GM18517 (cell line): ENCODE measurements at regions not wholly inside any gene's neighbourhood (a gene's known extent, or its start where the extent isn't known, plus 50 kb on each side); places are given as distances from the start of the nearest gene placed in this dataset.
"Not testable (repeated sequence)": the region's sequence is repeated elsewhere in the genome, so short reads cannot be mapped to it uniquely, and the experiment has no call there.

Source experiments
- ATAC-seq: cut with Tn5 transposase; IDR thresholded peaks from one replicate; pipeline ENCODE4 v1.9.1; 2021; ENCODE audit warnings: mild to moderate bottlenecking, moderate library complexity; ENCODE audit not compliant: unreplicated experiment

- ATAC-seq, result no peak
Observed at GRCh38 chr6:43938178-43939105, 168.4 kb downstream of the VEGFA start.

GRCh38 chr6:43937236-43938177, 167.5 kb downstream of the VEGFA start:
- ATAC-seq, result no peak

DNA sequence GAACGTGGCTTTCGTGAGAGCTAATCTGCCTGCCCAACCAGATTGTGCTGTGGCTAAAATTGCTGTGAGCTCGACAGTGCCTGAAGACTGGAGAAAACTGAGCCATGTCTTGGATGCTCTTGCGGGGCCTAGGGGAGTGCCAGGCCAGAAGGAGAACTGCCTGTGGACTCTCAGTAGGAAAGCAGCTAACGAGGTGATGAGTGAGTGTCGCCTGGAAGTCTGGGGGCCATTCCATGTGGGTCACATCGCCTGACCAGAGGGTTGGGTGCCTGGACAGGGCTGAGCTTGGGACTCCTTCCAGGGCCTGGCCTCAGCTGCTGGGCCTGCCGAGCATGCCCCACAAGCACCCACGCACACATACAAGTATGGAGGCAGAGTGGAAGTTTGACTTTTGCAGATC, 166.5 kb downstream of the VEGFA start:
- ATAC-seq, result no peak

DNA sequence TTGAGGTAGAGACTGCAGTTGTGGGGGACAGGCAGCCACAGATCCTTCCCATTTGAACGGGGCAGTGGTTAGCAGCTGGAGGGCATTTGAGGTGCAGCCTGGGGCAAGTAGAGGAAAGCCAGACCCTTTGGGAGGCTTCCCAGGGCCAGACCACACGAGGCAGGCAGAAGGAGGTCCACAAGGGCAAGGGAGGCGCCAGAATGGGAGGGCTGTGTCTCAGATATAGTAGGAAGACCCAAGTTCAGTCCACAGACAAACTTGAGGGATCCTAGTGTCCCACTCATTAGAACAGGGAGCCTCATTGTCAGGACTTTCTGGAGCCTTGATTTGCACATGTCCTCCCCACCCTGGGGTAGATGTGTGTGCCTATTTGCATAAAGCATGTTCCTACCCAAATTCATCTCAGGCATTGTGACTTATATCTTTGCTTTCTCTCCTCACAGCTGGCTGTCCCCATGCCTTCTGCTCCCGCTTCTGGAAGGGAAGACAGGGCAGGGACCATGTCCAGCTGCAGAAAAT, 166.0 kb downstream of the VEGFA start:
- no peak for ATAC-seq

GRCh38 chr6:43934803-43935602, 165.0 kb downstream of the VEGFA start:
- ATAC-seq, result no peak

DNA sequence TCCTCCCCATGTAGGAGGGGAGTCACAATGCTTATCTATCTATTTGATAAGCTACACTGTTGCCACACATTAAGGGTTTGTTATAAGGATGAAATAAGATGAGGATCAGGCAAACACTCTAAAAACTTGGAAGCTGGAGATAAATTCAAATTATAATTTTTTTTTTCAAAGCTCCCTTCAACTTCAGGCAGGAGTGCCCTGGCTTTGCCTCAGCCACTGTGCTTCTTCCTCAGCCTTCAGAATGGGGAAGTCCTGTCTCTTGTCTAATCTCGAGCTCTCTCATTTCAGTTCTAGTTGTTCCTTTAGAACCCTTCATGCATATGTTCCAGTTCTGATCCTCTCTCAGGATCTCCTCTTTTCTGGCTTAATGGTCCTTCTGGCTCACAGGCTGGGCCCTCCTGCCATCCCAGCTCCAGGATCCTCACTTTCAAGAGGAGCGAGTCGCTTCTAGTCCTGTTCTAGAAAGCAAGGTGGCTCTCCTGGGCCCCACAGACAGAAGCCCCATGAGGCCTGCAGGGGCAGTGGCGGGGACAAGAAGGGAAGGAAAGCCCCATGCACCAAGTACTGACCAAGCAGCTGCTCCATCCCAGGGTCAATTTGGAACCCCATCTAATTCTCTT, 164.3 kb downstream of the VEGFA start:
- no peak for ATAC-seq

DNA sequence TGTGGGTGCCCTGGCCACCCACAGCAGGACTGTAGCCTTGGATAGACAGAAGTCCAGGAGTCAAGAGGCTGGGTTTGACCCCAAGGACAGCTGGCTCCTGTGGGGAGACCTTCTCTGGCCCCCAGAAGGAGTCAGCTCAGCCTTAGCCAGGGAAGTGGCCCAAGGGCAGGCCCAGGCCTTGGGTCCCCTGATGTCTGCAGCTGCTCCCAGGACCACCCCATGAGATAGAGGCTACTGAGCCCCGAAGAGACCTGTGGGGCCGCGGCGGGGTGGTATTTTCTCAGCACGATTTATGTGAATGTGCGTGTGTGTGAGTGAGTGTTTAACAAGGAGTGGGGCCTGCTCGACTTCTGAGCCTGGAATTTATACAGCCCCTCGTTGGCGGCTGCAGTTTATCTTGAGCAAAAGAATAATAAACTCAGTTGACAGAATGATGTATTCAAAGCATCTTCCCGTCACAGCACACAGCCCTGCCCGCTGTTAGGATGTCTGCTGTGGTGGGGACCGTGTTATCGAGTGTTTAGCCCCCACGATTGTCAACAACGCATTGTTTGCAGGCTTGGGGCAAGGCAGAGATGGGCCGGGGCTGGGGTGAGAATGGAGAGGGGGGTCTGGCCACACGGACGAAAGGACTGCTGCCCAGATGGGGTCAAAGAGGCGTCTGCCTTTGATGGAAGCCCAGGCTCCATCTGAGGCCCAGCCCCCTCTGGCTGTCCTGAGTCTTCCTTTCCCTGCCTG, 163.3 kb downstream of the VEGFA start:
- no peak for ATAC-seq

GRCh38 chr6:43932259-43933147, 162.5 kb downstream of the VEGFA start:
- ATAC-seq, result no peak

DNA sequence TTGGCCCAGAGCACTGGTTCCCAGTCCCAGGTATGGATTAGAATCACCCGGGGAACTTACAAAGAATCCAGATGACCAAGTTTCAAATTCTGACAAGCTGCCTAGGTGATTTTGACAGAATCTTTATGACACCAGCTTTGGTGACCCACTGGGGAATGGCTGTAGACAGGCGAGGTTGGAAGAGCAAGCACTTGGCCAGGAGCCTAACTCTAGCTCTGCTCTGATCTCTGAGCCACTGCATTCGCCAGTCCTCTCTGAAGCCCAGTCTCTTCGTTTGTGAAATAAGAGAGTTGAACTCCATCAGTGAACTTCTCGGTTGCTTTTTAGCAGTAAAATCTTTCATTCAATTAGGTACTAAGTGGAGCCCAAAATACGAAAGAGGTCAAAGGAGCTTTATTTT, 161.2 kb downstream of the VEGFA start:
- ATAC-seq, result no peak

GRCh38 chr6:43930440-43931154, 160.6 kb downstream of the VEGFA start:
- ATAC-seq, result no peak

GRCh38 chr6:43929511-43929910, 159.5 kb downstream of the VEGFA start:
- no peak for ATAC-seq

DNA sequence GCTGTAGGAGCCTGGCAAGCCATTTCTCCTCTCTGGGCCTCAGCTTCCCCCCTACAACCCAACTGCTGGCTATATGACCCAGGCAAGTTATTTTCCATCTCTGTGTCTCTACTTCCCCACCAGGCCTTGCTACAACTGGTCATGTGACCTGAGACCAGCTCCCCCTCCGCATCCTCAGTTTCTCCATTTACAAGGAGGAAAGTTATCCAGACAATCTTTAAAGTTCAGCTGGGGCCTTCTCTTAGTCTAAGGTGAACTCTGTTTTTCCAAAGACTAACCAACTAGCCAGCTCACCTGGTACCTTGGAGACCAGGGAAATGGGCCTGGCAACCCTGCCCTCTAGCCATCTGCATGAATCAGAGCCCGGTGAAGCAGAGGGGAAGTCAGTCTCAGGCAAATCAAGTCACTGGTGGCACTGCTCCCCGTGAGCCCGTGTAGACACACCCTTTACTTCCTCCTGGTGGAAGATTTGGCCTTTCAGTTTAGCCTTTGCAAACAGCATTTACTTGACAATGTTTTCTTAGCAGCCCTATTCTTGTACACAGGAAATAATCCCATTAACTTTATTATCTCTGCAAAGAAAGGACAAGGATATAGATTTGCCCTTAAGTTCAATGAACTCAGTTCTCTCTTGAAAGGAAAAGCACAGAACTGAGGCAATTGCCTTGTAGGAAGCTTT, 157.7 kb downstream of the VEGFA start:
- ATAC-seq, result no peak

DNA sequence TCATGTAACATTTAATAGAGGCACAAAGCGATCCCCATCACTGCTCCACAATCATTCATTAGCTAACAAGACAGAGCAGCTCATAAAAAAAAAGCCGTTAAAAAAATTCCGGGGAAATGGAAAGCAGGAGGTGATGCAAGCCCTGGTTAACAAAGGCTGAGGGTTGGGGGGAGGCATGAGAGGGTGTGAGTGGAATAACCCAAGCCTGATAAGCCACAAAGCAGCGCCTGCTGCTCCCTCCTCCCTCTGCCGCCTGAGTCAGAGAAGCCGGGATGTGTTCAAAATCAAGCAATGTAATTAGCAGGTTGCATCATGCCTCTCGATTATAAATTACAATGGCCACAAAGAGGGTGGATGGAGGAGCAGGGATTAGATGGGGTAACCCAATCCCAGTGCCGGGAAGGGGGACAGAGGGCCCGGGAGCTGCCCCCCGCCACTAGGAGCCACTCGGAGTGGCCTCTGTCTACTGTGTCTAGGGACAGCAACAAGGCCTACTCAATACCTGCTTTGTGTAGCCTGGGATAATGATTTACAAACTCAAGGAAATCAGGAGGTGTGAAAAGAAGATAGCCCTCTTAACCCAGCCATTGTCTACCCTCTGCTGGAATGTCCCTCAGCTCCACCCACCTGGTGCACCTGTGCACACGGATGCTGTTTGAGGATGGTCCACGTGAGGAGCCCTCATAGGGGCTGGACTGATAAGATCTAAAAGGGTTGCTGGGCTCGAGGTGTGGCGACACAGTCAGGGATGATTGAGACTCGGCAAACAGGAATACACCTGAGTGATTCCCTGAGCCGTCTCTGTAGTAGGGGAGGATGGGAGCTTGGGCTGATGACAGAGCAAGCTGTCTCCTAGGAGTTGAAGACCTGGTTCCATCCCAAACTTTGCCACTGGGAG, 156.9 kb downstream of the VEGFA start:
- ATAC-seq, result no peak

DNA sequence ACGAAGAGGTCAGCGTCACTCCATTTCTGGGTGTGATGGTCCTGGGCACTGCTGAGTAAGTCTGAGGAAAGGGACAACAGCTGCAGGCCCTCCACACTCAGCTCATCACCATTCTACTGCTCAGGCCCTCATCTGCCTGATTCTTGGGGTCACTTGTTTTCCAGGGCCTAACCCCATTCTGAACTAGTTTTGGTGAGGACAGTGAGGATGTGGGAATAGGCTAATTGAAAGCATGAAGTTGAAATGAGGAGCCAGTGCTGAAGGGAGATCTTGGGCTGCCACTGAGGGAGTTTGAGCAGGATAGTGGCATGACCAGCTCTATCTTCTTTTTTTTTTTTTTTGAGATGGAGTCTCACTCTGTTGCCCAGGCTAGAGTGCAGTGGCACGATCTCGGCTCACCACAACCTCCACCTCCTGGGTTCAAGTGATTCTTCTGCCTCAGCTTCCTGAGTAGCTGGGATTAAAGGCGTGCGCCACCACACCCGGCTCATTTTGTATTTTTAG, 155.7 kb downstream of the VEGFA start:
- ATAC-seq, result not testable (repeated sequence)

- no peak for ATAC-seq
Observed at GRCh38 chr6:43924222-43924702, 154.3 kb downstream of the VEGFA start.
